SHP77 (cell line): ENCODE measurements at regions not wholly inside any gene's neighbourhood (a gene's known extent, or its start where the extent isn't known, plus 50 kb on each side); places are given as distances from the start of the nearest gene placed in this dataset.
A peak's percentile ranks its signal among the peaks of the same experiment; 100 is the strongest.

ENCODE experiments used
- DNase-seq, 2 experiments: peaks; one replicate each; lab custom pipeline; 2025; lab: John Stamatoyannopoulos, UW

- DNase-seq, result no peak
Observed at GRCh38 chr13:75052616-75053015, 429.4 kb downstream of the TBC1D4 start.

DNA sequence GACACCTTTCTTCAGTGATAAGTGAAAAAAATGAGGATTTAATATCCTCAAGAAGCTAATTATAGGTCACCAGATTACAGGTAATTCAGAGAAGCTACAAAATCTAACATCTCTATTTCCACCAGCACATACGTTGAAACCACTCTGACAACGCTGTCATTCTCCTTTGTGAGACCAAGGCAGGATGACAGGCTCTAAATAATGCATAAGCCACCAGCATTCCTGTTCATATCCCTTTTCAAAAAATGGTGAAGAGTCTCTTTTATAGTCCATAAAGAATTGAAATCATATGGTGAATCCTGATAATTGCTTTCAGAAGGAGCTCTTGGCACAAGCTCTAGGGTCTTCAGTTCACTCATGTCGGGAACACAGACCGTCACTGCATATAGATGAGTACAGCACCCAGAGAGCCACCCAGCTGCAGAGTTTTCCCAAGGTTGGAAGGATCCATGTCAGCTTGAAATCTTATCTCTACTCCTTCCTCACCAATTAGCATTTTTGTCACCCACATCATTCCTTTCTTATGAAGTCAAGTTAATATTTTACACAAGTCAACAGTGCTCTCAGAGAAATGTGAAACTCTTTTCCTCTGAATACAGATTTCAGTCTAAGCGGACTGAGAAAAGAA is 431.4 kb downstream of the TBC1D4 start:
- DNase-seq, result no peak

- no peak for DNase-seq
Observed at GRCh38 chr13:75049735-75050335, 432.1 kb downstream of the TBC1D4 start.

DNA sequence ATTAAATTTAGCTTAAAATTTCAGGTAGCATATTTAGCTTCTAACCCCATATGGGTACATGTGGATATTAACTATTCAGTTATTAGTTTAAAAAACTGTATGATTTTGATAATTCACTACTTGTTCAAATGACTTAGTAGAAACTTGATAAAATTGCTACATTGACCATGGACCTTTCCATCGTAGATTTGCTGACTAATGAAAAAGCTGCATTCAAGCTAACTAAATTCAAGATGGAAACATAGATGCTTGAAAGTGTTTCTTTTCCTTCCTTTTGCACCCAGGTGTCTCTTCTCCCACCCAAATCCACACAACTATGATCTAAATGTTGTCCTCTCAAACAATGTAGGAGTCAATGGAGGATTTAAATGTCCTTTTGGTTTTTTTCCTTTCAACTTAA is 439.2 kb downstream of the TBC1D4 start:
- no peak for DNase-seq

GRCh38 chr13:75038393-75039113 is 443.4 kb downstream of the TBC1D4 start:
- no peak for DNase-seq

DNA sequence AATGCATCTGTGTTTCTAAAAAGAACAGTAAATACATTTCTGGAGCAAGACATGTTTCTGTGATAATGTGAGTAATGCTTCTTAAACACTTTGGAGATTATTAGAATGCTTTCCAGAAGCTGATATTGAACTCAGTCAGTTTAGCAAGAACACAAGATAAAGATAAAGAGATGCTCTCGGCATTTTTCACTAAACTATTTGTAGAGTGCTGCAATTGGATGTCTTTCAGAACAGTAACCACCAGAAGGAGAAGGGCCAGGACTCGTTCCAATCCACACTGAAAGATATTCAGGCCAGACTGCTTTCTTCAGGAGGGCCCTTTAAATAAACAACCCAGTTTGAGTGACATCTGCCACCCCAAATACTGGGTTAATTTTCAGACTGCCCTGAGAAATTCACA is 456.0 kb downstream of the TBC1D4 start:
- DNase-seq, result no peak

DNA sequence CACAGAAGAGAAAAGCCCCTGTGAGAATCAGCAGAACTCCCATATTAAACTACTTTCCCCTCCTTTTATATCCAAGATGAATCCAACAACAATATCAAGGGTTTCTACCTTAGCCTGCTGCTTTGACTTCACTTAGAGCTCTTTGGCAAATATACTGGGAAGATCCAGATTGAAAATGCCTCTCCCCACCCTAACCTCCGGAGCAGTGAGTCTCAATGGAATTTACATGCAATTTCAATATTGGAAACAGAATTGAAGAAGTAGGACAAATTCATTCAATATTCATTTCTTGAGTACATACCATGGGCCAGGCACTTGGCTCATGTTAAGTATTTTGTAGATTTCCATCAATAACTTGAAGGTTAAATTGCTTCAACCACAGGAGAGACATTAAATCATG is 457.4 kb downstream of the TBC1D4 start:
- DNase-seq, result no peak

DNA sequence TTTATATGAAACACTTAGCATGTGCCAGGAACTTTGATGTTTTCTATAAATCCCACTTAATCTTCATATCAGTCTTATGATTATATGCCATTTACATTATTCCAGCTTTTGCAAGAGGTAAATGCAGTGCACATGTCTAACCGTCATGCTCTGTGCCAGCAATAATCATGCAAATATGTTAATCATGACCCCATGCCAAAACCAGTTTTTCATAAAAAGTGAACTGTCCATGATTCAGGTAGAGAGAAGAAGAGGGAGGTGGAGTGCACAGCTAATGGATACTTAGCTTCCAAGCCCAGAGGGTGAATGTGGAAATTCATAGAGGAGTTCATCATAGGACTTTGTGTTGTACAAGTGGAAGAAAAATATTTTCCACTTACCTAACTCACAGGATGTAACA is 458.4 kb downstream of the TBC1D4 start:
- DNase-seq, result no peak

GRCh38 chr13:75021151-75021550 is 460.8 kb downstream of the TBC1D4 start:
- no peak for DNase-seq

GRCh38 chr13:75016225-75016624 is 465.7 kb downstream of the TBC1D4 start:
- DNase-seq, result no peak

GRCh38 chr13:75013818-75014217 is 468.2 kb downstream of the TBC1D4 start:
- DNase-seq, result no peak

- no peak for DNase-seq
Observed at GRCh38 chr13:75010941-75011340, 471.0 kb downstream of the TBC1D4 start.

- DNase-seq, result no peak
Observed at GRCh38 chr13:75008926-75009325, 473.0 kb downstream of the TBC1D4 start.

DNA sequence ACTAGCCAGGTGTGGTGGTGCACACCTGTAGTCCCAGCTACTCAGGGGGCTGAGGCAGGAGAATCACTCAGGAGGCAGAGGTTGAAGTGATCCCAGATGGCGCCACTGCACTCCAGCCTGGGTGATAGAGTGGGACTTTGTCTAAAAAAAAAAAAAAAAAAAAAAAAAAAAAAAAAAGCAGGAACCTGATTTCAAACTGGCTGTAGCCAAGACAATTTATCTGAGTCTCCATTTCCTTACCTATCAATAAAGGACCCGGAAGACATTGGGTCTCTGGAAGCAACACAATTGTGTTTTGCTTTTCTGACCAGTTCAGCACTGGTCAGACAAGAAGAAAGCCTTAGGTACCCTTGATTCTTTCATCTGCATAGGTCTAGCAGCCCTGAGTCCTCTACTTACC is 491.0 kb downstream of the TBC1D4 start:
- no peak for DNase-seq

DNA sequence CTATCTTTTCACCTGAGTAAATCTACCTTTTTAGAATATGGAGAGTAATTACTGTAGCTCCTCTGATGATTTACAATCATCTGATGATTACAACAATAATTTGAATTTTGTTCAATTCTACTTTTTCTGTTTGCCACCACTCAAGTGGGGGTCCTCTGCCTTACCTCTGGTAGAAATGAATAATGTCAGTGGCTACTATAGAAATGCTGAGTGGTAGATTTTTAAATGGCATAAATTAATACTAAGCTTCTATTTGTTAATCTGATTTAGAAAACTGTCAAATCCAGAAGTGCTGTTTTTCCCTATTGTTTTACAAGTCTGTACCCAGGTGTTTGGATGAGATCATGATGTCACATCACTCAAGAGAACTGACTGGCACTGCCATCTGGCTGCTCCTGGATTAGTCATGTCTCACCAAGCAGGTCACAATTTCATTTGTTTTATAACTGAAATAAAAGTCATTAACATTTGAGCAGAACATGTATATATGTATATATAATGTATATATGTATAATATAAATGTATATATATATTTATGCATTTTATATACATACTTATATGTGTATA is 494.8 kb downstream of the TBC1D4 start:
- peak in 1 of 2 experiments; percentile 2 for DNase-seq

- DNase-seq, result no peak
Observed at GRCh38 chr13:74986609-74987008, 495.4 kb downstream of the TBC1D4 start.

DNA sequence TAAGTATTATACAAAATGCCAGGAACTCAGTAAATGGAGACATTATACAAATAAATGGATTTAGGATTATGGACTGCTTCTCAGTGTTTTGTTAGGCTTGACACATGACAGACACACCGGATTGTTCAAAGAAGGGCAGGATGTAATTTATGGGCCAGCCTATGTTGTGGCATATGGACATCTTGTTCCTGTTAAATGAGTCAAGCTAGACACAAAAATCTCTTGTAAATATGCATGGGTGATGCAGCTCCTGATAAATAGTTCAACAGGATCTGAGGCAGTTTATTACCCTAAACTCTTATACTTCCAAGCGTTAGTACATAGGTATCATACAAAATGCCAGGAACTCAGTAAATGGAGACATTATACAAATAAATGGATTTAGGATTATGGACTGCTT is 502.3 kb downstream of the TBC1D4 start:
- no peak for DNase-seq

DNA sequence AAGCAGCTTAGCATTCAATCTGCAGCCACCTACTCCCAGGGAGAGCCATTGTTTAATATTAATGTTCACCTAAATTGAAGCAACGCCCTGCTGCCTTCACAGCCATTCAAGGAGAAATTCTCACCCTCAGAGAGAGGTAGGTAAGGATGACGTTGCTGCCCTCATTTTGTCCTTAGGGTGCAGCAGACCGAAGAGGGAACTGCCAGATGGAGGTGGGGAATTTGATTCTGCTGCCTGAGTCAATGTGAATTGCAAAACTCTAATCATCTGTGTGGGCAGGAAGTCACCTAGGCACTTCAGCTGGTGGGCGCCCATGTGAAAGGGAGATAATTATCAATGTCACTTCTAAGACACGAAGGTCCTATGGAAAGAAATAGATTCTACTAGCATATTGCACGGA is 503.4 kb downstream of the TBC1D4 start:
- peak in 1 of 2 experiments; percentile 24 for DNase-seq

DNA sequence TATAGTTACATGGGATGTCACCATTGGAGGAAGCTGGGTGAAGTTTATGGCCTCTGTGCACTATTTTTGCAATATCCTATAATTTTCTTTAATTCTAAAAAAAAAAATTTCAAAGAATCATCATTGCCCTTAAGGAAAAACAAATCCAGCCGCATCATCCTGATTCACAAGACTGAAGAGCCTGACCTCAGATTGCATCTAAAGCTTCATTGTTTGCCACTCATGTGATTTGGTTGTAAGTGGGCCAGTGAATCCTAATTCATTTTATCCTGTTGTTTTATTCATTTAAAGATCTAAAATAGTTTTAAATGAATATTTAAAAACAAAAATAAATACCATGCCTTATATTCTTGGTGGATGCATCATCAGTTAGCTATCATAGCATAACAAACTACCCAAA is 504.5 kb downstream of the TBC1D4 start:
- DNase-seq, result no peak

DNA sequence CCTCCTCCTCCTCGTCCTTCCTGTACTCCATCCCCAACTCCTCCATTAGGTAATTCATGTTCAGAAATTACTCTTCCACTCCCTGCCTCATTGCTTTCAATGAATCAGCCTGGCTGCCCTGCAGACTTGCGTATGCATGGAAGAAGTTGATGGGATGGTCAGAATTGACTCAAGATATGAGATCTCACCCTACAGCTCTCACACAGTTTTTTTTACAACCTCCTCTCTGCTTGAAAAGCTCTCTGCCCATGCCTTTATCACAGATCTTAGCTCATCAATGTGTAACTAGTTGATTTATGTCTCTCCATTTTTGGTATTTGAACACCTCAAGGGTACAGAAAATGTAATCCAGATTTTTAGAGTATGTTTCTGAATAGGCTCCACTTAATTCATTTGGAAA is 506.9 kb downstream of the TBC1D4 start:
- no peak for DNase-seq

GRCh38 chr13:74973935-74974879 is 507.8 kb downstream of the TBC1D4 start:
- DNase-seq, result no peak

DNA sequence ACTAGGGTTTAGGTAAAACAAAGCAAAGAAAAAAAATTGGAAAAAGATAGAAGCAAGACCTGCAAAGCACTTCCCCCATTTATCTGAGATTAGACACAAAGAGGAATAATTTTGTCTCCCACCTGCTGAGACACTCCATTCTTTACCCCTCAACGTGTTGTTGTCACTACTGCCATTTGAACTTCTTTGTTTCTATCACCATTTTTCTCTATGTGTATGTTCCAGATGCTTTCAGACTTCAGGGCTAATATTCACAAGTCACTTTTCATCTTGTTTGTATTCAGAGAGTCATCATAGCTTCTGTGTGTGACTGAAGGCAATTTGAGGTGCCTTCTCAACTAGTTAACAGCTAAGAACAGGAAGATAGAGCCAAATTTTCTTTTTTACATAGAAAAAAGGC is 512.5 kb downstream of the TBC1D4 start:
- DNase-seq, result no peak
